MM.1S (cell line): ENCODE measurements at regions not wholly inside any gene's neighbourhood (a gene's known extent, or its start where the extent isn't known, plus 50 kb on each side); places are given as distances from the start of the nearest gene placed in this dataset.

Experiments
- CTCF ChIP-seq: fragments of 300-600 bp; sonication (generic); IDR thresholded peaks from 2 replicates; pipeline ENCODE4 v1.5.1; 2016; ENCODE audit warnings: antibody characterized with exemption, low read length, mixed read lengths
- EZH2 ChIP-seq: fragments of 300-600 bp; sonication (generic); optimal IDR thresholded peaks from 2 replicates; pipeline ENCODE3; 2017; ENCODE audit warnings: low read depth, mild to moderate bottlenecking, antibody characterized with exemption, low read length, mixed read lengths
- EZH2phosphoT487 ChIP-seq: fragments of 300-600 bp; sonication (generic); IDR thresholded peaks from 2 replicates; pipeline ENCODE4 v1.6.1; 2018; ENCODE audit warnings: antibody characterized with exemption, low read length

- TF ChIP-seq EZH2 (no peak), CTCF (no peak), EZH2phosphoT487 (no peak)
These were observed 431.3 kb downstream of the TSN start for GRCh38 chr2:122186761-122187222.
